Astrocyte (in vitro differentiated cells and primary cell): ENCODE measurements at regions not wholly inside any gene's neighbourhood (a gene's known extent, or its start where the extent isn't known, plus 50 kb on each side); places are given as distances from the start of the nearest gene placed in this dataset.

ENCODE experiments used
- DNase-seq: peaks from one replicate; pipeline ENCODE4 v3.0.0-alpha.2; 2010; ENCODE audit warnings: low read depth
- FAIRE-seq: peaks from 2 replicates; lab custom pipeline; 2011; peaks lifted over from hg19 to GRCh38; lab: Jason Lieb, UNC
- H2AFZ ChIP-seq: 2 replicates; pipeline ENCODE4 v1.6.0; 2012; ENCODE audit warnings: low read depth, low read length, inconsistent platforms
- H3K27ac ChIP-seq: 2 replicates; pipeline ENCODE4 v1.5.1; 2011; ENCODE audit warnings: low read depth, low read length, inconsistent platforms
- H3K27me3 ChIP-seq: 2 replicates; pipeline ENCODE4 v1.6.0; 2011; ENCODE audit warnings: low read length, inconsistent platforms; ENCODE audit not compliant: insufficient read depth
- H3K36me3 ChIP-seq: 2 replicates; pipeline ENCODE4 v1.5.1; 2011; ENCODE audit warnings: low read length, inconsistent platforms; ENCODE audit not compliant: insufficient read depth
- H3K4me1 ChIP-seq: 2 replicates; pipeline ENCODE4 v1.5.1; 2011; ENCODE audit warnings: low read length, inconsistent platforms; ENCODE audit not compliant: insufficient read depth
- H3K4me2 ChIP-seq: 2 replicates; pipeline ENCODE4 v1.6.0; 2012; ENCODE audit warnings: low read length, inconsistent platforms
- H3K4me3 ChIP-seq: 2 replicates; pipeline ENCODE4 v1.5.1; 2011; ENCODE audit warnings: low read depth, mild to moderate bottlenecking, low read length, inconsistent platforms; ENCODE audit not compliant: insufficient read depth
- H3K79me2 ChIP-seq: 2 replicates; pipeline ENCODE4 v1.6.0; 2012; ENCODE audit warnings: mild to moderate bottlenecking, low read length, inconsistent platforms; ENCODE audit not compliant: insufficient read depth
- H3K9ac ChIP-seq: 2 replicates; pipeline ENCODE4 v1.6.0; 2012; ENCODE audit warnings: mild to moderate bottlenecking, low read length, inconsistent platforms
- H3K9me3 ChIP-seq: 2 replicates; pipeline ENCODE4 v1.5.1; 2012; ENCODE audit warnings: low read depth, mild to moderate bottlenecking, low read length, inconsistent platforms; ENCODE audit not compliant: insufficient read depth
- H4K20me1 ChIP-seq: 2 replicates; pipeline ENCODE4 v1.6.0; 2012; ENCODE audit warnings: low read length, inconsistent platforms; ENCODE audit not compliant: insufficient read depth
- H3K27ac Mint-ChIP-seq: one replicate; pipeline ENCODE4 v1.8.0; 2021; ENCODE audit warnings: mild to moderate bottlenecking, mixed read lengths; ENCODE audit not compliant: unreplicated experiment
- H3K27me3 Mint-ChIP-seq: one replicate; pipeline ENCODE4 v1.8.0; 2021; ENCODE audit warnings: low read depth, mixed read lengths; ENCODE audit not compliant: unreplicated experiment
- H3K36me3 Mint-ChIP-seq: one replicate; pipeline ENCODE4 v1.8.0; 2021; ENCODE audit warnings: low read depth, mixed read lengths; ENCODE audit not compliant: unreplicated experiment
- H3K4me1 Mint-ChIP-seq: one replicate; pipeline ENCODE4 v1.8.0; 2021; ENCODE audit warnings: low read depth, mixed read lengths; ENCODE audit not compliant: unreplicated experiment
- H3K4me3 Mint-ChIP-seq: one replicate; pipeline ENCODE4 v1.8.0; 2021; ENCODE audit warnings: mild to moderate bottlenecking, moderate library complexity, mixed read lengths; ENCODE audit not compliant: unreplicated experiment
- H3K9me3 Mint-ChIP-seq: one replicate; pipeline ENCODE4 v1.8.0; 2021; ENCODE audit warnings: mild to moderate bottlenecking, mixed read lengths; ENCODE audit not compliant: unreplicated experiment
- EZH2 ChIP-seq: IDR thresholded peaks from 2 replicates; pipeline ENCODE4 v1.6.1; 2012; ENCODE audit warnings: mild to moderate bottlenecking, low read length, inconsistent platforms; ENCODE audit not compliant: insufficient read depth
- TF ChIP-seq, protein P1 (sequence below): IDR thresholded peaks from 2 replicates; pipeline ENCODE4 v1.5.1; 2011; ENCODE audit warnings: low read depth, mild to moderate bottlenecking, inconsistent platforms, low read length, moderate library complexity; ENCODE audit not compliant: insufficient read depth

DNA sequence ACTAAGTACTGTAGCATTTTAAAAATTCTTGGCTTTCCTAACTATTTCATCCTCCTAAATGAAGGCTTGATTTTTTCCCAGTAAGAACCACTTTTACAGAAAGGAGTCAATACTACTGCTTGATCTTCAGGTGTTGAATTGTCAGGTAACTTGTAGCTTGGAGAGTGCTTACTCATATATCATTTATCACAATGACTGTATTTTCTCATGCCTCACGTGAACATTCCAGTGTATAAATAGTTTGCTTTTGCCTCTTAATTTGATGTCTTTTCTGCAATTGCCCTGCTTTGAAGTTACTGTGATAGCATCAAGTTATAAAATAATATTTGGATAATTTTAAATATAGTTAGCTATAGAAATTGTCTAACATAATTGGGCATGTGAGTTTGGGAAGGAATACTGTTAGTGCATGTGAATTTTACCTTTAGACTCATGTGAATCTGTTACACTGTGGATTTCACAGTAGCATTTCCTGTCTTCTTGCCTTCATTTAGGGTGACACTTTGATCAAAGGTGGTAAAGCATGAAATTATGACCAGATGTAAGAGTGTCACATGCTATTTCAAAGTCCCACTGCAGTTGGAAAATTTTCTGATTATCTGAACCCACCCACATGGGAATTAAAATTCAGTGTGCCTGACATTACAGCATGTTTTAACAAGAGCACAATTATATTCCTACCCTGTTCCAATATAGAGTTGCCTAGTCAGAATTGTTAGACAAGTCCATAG lies 962.8 kb downstream of the DNAJB9 start:
- Mint-ChIP-seq H3K4me3 (no peak overlapping the region), H3K27ac (no peak overlapping the region), H3K4me1 (no peaks in the 10 kb centered on the region), H3K9me3 (no peaks in the 10 kb centered on the region), H3K36me3 (no peaks in the 10 kb centered on the region), H3K27me3 (no peaks in the 10 kb centered on the region)
- Histone ChIP-seq H3K9me3 (no peaks in the 10 kb centered on the region), H4K20me1 (no peaks in the 10 kb centered on the region), H3K4me3 (no peak overlapping the region), H3K36me3 (no peaks in the 10 kb centered on the region), H3K27me3 (no peaks in the 10 kb centered on the region), H3K79me2 (no peaks in the 10 kb centered on the region), H3K9ac (no peak overlapping the region), H3K27ac (no peak overlapping the region), H3K4me1 (no peaks in the 10 kb centered on the region), H2AFZ (no peak overlapping the region), H3K4me2 (no peak overlapping the region)
- no peak for DNase-seq
- no peak for FAIRE-seq
- no peak for TF ChIP-seq EZH2
- TF ChIP-seq, protein P1, sequence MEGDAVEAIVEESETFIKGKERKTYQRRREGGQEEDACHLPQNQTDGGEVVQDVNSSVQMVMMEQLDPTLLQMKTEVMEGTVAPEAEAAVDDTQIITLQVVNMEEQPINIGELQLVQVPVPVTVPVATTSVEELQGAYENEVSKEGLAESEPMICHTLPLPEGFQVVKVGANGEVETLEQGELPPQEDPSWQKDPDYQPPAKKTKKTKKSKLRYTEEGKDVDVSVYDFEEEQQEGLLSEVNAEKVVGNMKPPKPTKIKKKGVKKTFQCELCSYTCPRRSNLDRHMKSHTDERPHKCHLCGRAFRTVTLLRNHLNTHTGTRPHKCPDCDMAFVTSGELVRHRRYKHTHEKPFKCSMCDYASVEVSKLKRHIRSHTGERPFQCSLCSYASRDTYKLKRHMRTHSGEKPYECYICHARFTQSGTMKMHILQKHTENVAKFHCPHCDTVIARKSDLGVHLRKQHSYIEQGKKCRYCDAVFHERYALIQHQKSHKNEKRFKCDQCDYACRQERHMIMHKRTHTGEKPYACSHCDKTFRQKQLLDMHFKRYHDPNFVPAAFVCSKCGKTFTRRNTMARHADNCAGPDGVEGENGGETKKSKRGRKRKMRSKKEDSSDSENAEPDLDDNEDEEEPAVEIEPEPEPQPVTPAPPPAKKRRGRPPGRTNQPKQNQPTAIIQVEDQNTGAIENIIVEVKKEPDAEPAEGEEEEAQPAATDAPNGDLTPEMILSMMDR: no peak

DNA sequence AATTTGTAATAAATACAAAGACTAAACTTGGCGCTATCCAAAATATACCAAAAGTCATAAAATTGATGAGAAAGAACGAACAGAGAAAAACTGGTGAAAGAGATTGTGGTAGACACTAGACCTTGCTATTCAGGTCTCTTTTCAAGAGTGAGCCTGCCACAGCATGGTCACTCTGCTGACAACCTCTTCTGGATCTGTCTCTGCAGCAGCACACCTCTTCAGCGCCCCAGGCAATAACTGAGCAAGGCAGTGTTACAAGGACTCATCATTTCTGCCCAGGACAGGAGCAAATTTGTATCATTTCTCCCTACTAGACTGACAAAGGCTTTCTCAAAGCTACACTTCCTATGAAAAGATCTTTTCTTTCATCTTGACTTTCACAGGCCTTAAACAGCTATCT lies 976.0 kb downstream of the DNAJB9 start:
- no peak for FAIRE-seq

More for the DNA sequence above, 976.0 kb downstream of the DNAJB9 start:
- H3K9ac ChIP-seq: no peak overlapping the region
- H3K79me2 ChIP-seq: no peaks in the 10 kb centered on the region
- H3K27me3 Mint-ChIP-seq: no peaks in the 10 kb centered on the region
- no peak for DNase-seq
- no peak overlapping the region for H3K4me3 Mint-ChIP-seq
- H3K9me3 ChIP-seq: no peaks in the 10 kb centered on the region
- H3K4me2 ChIP-seq: no peak overlapping the region
- no peak overlapping the region for H2AFZ ChIP-seq
- H3K36me3 Mint-ChIP-seq: no peaks in the 10 kb centered on the region
- TF ChIP-seq, protein P1: no peak
- TF ChIP-seq EZH2: no peak
- H3K4me1 Mint-ChIP-seq: no peaks in the 10 kb centered on the region
- no peak overlapping the region for H3K27ac ChIP-seq
- no peaks in the 10 kb centered on the region for H3K4me1 ChIP-seq
- H3K27me3 ChIP-seq: no peaks in the 10 kb centered on the region
- no peak overlapping the region for H3K27ac Mint-ChIP-seq
- no peak overlapping the region for H3K4me3 ChIP-seq
- no peaks in the 10 kb centered on the region for H3K36me3 ChIP-seq
- H3K9me3 Mint-ChIP-seq: no peaks in the 10 kb centered on the region
- no peaks in the 10 kb centered on the region for H4K20me1 ChIP-seq
